Right lobe of liver (tissue), 4 donors: ENCODE measurements at regions not wholly inside any gene's neighbourhood (a gene's known extent, or its start where the extent isn't known, plus 50 kb on each side); places are given as distances from the start of the nearest gene placed in this dataset.

Experiments used
- POLR2A ChIP-seq: fragments of 450-650 bp; IDR thresholded peaks from one replicate; pipeline ENCODE4 v1.6.1; 2017; ENCODE audit warnings: antibody characterized with exemption, mild to moderate bottlenecking
- TF ChIP-seq, protein P1 (sequence below), 4 donors: fragments of 200-600 bp in 3 of 4; fragments of 450-650 bp in 1 of 4; IDR thresholded peaks; one replicate each; pipeline versions ENCODE4 v1.5.1 to v1.8.0; 2016 to 2022; ENCODE audit warnings: antibody characterized with exemption in 4 of 4, mild to moderate bottlenecking in 2 of 4
- donor health status: DM: no; HTN: no; CAD: no.
- donor health status: DM: no; HTN: no; CAD: no.
- donor health status: DM: no; HTN: yes; CAD: no.

DNA sequence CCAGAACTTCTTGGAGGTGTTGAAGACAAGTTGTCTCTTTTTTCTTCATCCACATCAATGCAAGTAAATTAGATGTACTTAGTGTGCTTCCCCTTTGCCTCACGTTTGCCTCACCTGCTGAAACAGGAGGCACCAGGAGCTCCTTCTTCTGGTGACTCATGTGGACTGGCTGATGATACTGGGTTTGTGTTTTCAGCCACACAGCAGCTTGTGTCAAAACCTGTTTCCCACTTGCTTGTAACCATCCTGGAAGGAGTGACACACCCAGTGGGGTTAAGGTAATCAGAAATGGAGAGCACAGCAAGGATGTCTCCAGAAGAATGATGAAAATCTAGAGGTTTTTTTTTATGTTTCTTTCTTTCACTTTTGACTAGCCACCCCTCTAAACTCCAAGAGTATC lies 143.3 kb upstream of the RBMS3 start:
- TF ChIP-seq, protein P1, sequence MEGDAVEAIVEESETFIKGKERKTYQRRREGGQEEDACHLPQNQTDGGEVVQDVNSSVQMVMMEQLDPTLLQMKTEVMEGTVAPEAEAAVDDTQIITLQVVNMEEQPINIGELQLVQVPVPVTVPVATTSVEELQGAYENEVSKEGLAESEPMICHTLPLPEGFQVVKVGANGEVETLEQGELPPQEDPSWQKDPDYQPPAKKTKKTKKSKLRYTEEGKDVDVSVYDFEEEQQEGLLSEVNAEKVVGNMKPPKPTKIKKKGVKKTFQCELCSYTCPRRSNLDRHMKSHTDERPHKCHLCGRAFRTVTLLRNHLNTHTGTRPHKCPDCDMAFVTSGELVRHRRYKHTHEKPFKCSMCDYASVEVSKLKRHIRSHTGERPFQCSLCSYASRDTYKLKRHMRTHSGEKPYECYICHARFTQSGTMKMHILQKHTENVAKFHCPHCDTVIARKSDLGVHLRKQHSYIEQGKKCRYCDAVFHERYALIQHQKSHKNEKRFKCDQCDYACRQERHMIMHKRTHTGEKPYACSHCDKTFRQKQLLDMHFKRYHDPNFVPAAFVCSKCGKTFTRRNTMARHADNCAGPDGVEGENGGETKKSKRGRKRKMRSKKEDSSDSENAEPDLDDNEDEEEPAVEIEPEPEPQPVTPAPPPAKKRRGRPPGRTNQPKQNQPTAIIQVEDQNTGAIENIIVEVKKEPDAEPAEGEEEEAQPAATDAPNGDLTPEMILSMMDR (IDR thresholded peaks at IDR 0.05): no peak
- TF ChIP-seq POLR2A: no peak
